ENCODE measurements at regions not wholly inside any gene's neighbourhood (a gene's known extent, or its start where the extent isn't known, plus 50 kb on each side); places are given as distances from the start of the nearest gene placed in this dataset.

DNA sequence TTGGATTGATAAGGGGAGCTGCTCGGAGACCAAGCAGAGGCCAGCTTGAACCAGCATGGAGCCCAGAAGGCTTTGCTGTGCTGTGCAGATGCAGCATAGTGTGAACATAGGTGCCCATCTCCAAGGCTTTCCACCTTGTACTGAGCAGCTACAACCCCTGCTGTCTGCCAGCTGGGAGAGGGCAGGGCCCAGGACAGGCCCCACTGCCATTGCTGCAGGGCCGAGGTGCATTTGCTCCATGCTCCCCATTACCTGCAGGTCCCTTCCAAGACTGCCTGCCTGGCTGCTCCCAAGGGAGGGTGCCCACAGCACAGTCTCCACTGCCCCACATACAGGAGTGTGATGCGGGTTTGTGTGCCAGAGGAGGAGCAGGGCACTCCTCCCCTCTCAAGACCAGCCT is 1016.0 kb upstream of the INTU start:
- no peak for DNase-seq
- TF ChIP-seq POLR2AphosphoS5 (IDR thresholded peaks at IDR 0.05) = no peak
- TF ChIP-seq POLR2A (IDR thresholded peaks at IDR 0.05) = no peak
- TF ChIP-seq, protein P1, sequence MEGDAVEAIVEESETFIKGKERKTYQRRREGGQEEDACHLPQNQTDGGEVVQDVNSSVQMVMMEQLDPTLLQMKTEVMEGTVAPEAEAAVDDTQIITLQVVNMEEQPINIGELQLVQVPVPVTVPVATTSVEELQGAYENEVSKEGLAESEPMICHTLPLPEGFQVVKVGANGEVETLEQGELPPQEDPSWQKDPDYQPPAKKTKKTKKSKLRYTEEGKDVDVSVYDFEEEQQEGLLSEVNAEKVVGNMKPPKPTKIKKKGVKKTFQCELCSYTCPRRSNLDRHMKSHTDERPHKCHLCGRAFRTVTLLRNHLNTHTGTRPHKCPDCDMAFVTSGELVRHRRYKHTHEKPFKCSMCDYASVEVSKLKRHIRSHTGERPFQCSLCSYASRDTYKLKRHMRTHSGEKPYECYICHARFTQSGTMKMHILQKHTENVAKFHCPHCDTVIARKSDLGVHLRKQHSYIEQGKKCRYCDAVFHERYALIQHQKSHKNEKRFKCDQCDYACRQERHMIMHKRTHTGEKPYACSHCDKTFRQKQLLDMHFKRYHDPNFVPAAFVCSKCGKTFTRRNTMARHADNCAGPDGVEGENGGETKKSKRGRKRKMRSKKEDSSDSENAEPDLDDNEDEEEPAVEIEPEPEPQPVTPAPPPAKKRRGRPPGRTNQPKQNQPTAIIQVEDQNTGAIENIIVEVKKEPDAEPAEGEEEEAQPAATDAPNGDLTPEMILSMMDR (IDR thresholded peaks at IDR 0.05 in 8 of 11, conservative IDR thresholded peaks at IDR 0.05 in 3 of 11) = no peak
- WGBS, 5 donors = 83 to 100% (median 98%) methylated on average over 2 to 3 of the region's 3 CpGs

DNA sequence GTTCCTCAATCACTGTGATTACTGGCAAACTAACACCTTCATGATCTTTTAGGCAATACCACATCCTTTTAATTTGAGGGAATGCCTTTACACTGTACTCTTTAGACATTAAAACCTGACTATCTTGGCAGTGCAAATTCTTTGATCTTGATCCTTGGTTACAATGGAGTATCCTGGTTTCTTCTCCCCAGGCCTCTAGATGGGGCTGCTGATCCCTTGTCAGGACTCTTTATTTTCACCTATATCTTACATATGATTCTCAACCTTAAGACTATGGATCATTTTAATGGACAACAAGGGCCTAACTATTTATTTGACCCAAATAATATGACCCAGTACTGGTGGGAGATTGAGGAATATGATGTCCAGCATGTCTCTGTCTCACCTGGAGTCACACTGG is 1005.5 kb upstream of the INTU start:
- H3K27ac ChIP-seq = no peak overlapping the region

More for the DNA sequence above, 1016.0 kb upstream of the INTU start:
- intact Hi-C loops (cut with DNase I; ENCODE audit: low total_unique reads) = no loop called here
- peaks cover 0 to 14% (median 0%) of the 10 kb centered on the region in 8 donors for H3K9me3 ChIP-seq
- H3K27me3 ChIP-seq (replicated peaks in 1 of 7) = no peaks in the 10 kb centered on the region
- no peaks in the 10 kb centered on the region for H3K4me1 ChIP-seq
- H3K4me3 ChIP-seq = no peak overlapping the region
- H3K36me3 ChIP-seq = no peaks in the 10 kb centered on the region
- no peak overlapping the region for H3K27ac ChIP-seq

DNA sequence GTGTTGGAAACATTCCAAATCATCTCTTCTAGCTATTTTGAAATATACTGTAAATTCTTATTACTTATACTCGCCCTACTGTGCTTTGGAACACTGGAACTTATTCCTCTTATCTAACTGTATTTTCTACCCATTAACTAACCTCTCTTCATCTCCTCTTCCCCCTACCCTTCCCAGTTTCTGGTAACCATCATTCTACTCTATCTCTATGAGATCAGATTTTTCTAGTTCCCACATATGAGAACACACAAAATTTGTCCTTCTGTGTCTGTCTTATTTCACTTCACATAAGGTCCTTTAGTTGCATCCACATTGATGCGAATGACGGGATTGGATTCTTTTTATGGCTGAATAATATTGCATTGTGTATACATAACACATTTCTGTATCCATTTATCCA is 1003.8 kb upstream of the INTU start:
- Histone ChIP-seq H3K4me3 (no peak overlapping the region), H3K36me3 (no peaks in the 10 kb centered on the region), H3K9me3 (no peaks in the 10 kb centered on the region), H3K4me1 (no peaks in the 10 kb centered on the region), H3K27me3 (replicated peaks in 1 of 7) (no peaks in the 10 kb centered on the region), H3K27ac (no peak overlapping the region)
- no peak for TF ChIP-seq POLR2A (IDR thresholded peaks at IDR 0.05)
- no peak for TF ChIP-seq POLR2AphosphoS5 (IDR thresholded peaks at IDR 0.05)
- TF ChIP-seq, protein P1 (IDR thresholded peaks at IDR 0.05 in 8 of 11, conservative IDR thresholded peaks at IDR 0.05 in 3 of 11) = no peak
- intact Hi-C loops (cut with DNase I; ENCODE audit: low total_unique reads) = no loop called here
- 80 to 93% (median 83%) methylated on average over 3 of the region's 3 CpGs for WGBS, 5 donors
- DNase-seq = no peak

More for the DNA sequence above, 1005.5 kb upstream of the INTU start:
- no peaks in the 10 kb centered on the region for H3K9me3 ChIP-seq
- no peaks in the 10 kb centered on the region for H3K4me1 ChIP-seq
- H3K27me3 ChIP-seq (replicated peaks in 1 of 7) = no peaks in the 10 kb centered on the region
- H3K4me3 ChIP-seq = no peak overlapping the region
- no peak for DNase-seq
- no peaks in the 10 kb centered on the region for H3K36me3 ChIP-seq
- intact Hi-C loops (cut with DNase I; ENCODE audit: low total_unique reads) = no loop called here
- no peak for TF ChIP-seq POLR2A (IDR thresholded peaks at IDR 0.05)
- TF ChIP-seq, protein P1 (IDR thresholded peaks at IDR 0.05 in 8 of 11, conservative IDR thresholded peaks at IDR 0.05 in 3 of 11) = no peak
- TF ChIP-seq POLR2AphosphoS5 (IDR thresholded peaks at IDR 0.05) = no peak

DNA sequence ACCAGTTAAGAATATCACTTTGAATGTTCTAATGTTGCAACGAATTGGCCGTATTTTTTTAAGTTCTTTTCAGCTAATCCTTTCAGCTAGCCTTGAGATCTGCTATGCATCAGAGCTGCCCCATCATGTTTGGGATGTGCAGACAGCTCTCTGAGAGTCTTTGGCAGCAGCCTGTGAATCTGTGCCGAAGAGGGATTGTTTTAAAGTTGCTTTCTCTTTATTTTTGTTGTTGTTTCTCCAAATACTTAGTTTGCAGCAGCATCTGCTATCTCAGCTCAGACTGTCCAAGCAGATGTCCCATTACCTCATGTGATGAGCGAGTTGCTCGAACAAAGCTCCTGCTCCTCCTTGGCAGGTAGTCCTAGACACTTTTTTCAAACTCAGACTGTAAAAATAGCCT is 1002.5 kb upstream of the INTU start:
- Histone ChIP-seq H3K36me3 (no peaks in the 10 kb centered on the region), H3K4me3 (no peak overlapping the region), H3K4me1 (no peaks in the 10 kb centered on the region), H3K9me3 (no peaks in the 10 kb centered on the region), H3K27me3 (replicated peaks in 1 of 7) (no peaks in the 10 kb centered on the region), H3K27ac (no peak overlapping the region)
- WGBS, 5 donors = 66 to 85% (median 78%) methylated on average over 5 of the region's 5 CpGs
- no peak for DNase-seq
- intact Hi-C loops (cut with DNase I; ENCODE audit: low total_unique reads) = no loop called here
- TF ChIP-seq POLR2A (IDR thresholded peaks at IDR 0.05) = no peak
- TF ChIP-seq POLR2AphosphoS5 (IDR thresholded peaks at IDR 0.05) = no peak
- TF ChIP-seq, protein P1 (IDR thresholded peaks at IDR 0.05 in 8 of 11, conservative IDR thresholded peaks at IDR 0.05 in 3 of 11) = no peak

Data from spleen (tissue), 11 donors.